ENCODE measurements at regions not wholly inside any gene's neighbourhood (a gene's known extent, or its start where the extent isn't known, plus 50 kb on each side); places are given as distances from the start of the nearest gene placed in this dataset.
"Not testable (repeated sequence)": the region's sequence is repeated elsewhere in the genome, so short reads cannot be mapped to it uniquely, and the experiment has no call there.

DNA sequence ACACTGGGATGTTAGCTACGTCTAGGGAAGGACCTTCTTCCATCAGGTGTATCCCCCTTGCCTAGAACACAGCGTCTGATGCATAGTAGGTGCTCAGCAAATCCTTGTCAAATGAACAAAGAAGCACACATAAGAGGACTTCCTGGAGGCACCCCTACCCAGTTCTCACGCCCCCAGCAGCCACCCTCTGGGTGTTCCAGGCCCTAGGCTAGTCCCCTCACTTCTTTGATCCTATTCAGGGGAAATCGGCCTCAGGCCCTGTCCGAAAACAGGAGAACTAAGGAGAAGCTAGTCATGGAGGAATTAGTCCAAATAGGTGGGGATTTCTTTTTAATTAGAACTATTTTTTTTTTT, 84.7 kb upstream of the SIRPA start:
- no peak for DNase-seq

GRCh38 chr20:1809611-1810510, 85.3 kb upstream of the SIRPA start:
- no peak for DNase-seq

- DNase-seq = no peak
These were observed 86.1 kb upstream of the SIRPA start for GRCh38 chr20:1809131-1809572.

DNA sequence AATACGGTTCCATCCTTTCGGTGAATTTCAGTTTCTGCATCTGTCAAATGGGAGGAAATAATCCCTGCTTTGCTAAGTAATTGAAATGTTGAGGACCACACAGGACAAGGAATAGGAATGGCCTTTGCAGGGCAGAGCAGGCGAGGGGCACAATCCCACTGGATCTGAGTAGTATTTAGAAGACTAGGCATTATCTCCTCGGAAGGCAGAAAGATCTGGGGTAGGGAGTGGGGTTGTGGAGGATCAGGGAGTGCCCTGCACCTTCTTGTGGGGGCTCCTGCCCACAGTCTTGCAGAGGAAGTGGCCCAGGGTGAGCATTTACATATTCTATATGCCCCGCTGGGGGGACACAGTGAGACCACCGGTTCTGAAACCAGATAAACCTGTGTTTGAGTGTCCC, 87.1 kb upstream of the SIRPA start:
- DNase-seq = no peak

DNA sequence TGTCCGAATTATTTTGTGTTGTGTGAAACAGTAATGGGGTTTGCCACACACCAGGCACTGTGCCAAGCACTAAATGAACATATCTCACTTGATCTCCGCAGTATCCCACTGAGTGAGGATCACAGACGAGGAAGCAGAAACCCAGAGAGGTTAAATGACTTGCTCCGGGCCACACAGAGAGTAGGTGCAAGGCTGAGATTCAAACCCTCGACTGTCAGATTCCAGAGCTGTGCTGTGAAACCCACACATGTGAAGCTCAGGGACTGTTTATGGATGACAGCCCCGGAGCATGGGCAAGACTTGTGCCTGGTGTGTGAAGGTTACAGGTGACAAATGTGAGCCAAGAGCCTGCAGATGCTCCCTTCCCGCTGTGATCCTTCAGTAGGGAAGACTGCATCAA, 87.8 kb upstream of the SIRPA start:
- no peak for DNase-seq

- DNase-seq = no peak
These were observed 88.8 kb upstream of the SIRPA start for GRCh38 chr20:1806456-1806855.

DNA sequence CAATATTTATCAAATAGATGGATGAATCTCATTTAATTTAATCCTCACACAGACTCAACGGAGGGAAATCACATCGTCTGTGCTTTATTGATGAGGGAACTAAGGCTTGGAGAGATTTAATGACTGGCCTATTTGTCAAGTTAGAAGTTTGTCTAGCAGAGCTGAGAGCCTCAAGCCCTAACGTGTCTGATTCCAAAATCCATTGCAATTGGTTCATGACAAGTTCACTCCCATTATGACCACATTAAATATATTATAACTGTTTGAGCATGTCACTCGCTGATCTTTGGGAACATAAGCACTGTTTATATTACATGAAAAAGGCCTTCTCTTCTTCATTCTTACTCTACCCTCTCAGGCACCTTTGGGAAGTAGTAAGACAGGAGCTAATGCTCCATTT, 89.4 kb upstream of the SIRPA start:
- no peak for DNase-seq

DNA sequence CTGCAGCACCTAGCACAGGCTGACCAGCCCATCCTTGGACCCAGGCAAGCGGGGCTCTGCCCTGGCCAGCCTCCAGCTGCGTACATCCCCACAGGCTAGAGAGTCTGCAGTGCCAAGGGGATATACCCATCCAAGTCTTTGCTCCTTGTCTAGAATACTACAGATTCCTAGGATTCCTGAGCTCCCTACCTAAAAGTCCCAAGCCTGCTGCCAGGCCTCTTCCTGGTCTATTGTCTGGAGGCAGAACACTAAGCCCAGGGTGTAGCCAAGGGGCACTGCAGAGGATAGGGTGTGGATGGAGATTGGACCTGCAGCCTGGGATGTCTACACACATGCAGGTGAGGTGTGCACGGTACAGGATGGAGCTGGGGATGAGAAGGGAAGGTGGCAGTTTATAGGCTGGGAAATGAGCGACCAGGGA, 90.0 kb upstream of the SIRPA start:
- no peak for DNase-seq

DNA sequence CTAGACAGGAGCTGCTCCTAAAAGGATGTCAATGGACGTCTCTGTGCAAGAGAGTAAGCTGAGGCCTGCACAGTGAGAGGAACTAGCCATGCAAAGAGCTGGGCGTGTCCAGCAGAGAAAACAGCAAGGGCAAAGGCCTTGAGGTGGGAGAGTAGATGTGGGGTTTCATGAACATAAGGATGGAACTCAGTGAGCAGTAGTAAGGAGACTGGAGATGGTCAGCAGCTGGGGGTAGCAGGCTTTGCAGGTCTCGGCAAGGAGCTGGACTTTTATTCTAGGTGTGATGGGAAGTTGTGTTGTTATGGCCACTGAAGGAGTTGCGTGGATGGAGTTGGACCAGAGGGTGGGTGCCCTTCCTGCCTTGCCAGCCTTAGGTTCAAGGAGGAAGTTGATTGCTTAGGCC, 90.7 kb upstream of the SIRPA start:
- no peak for DNase-seq

GRCh38 chr20:1803932-1804501, 91.2 kb upstream of the SIRPA start:
- DNase-seq = no peak

DNA sequence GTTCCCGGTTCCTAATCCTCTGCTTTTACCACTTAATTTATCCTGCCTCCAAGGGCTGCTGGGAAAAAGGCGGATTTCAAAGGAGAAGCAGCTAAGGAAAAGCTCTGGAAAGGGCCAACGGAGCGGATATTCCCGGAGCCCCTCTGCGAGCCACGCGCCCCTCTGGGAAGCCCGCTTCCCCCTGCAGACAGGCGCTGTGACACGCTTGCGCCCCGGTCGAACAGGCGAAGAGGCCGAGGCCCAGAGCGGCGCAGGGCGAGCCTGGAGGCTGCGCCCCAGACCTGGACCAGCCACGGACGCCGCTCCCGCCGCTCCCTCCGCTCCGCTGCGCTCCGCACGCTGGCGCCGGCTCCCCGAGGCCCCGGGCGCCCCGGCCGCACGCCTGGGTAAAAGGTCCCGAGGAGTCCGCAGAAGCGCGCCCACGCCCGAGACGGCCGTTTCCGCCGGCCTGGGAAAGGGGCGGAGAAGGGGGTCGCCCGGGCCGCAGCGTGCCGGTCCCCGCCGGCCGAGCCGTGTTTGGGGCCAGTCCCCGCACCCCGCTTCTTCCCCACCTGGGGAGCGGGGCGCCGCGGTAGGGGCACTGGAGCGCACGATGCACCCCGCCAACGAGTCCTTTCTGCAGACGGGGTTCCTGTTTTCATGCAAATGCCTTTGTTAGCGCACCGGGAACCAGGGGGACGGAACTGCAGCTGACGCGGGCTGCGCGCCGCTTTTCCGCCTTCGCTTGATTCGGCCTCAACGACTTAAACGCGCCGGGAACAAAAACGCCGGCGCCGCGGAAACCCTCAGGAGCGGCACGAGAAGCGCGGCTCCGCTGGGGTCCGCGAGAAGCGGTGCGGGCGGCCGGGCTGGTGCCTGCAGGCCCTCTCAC, 91.9 kb upstream of the SIRPA start:
- no peak for DNase-seq

DNA sequence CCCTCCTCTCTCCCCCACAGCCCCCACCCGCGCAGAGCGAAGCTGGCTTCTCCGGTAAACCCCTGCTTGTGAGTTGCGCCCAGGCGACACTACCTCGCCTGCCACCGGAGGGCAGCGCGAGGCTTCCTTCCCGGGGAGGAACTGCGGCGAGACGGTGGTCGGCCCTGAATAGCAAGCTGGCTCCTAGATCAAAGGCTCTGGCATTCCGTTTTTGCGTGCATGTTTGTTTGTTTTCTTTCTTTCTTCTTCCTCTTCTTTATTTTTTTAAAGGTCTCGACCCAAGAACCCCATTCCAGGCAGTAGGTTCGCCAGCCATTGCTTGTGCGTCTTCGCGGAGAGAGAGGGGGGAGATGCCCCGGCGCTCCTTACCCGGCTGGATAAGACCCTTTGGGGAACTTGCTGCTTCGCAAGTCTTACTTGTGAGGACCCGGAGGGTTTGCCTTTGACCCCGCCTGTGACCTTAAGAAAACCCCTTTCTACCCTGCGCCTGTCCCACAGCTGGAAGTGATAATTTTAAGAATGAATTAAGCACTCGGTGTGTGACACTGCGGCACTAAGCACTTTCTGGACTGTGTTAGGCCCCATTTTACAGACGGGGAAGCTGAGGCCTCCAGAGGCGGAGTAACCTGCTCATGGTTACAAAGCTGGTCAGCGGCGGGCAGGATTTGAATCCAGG, 92.7 kb upstream of the SIRPA start:
- DNase-seq = no peak

DNA sequence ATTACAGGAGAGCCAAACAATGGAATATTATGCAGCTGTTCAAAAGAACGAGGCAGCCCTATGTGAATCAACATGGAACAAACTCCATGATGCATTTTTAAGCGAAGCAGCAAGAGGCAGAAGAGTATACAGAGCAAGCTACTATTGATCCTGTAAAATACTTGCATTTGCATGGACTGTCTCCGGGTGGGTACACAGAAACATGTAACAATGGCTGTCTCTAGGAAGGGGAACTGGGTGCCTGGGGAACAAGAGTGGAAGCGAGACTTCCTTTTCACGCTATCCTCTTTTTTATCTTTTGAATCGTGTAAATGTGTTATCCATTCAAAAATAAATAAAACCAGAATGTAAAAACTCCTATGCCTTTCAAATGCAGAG, 93.3 kb upstream of the SIRPA start:
- DNase-seq = no peak

GRCh38 chr20:1801225-1801928, 93.8 kb upstream of the SIRPA start:
- DNase-seq = no peak

DNA sequence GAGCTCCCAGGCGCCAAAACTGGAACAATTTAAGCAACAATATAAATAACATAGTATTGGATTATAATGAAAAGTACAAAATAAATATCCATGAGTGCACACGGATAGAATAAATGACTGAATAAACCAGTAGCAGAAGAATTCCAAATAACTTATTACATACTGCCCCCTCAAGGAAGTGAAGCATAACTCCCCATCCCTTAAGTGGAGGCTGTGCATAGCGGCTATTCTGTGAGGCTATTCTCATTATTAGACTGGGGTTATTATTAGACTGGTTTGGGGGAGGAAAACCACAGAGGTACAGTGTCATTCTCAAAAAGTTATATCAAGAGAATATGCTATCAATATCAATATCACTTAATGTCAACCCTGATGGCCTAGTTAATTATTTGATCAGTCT, 94.4 kb upstream of the SIRPA start:
- no peak for DNase-seq

GRCh38 chr20:1800180-1800579, 95.0 kb upstream of the SIRPA start:
- DNase-seq = no peak

DNA sequence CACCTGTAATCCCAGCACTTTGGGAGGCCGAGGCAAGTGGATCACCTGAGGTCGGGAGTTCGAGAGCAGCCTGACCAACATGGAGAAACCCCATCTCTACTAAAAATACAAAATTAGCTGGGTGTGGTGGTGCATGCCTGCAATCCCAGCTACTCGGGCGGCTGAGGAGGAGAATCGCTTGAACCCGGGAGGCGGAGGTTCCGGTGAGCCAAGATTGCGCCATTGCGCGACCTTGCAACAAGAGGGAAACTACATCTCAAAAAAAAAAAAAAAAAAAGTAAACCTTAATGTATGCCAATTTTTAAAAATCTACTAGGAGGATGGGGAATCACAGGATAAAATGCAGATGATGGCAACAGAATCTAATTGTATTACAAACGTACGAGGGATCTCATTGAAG, 95.5 kb upstream of the SIRPA start:
- DNase-seq = not testable (repeated sequence)

DNA sequence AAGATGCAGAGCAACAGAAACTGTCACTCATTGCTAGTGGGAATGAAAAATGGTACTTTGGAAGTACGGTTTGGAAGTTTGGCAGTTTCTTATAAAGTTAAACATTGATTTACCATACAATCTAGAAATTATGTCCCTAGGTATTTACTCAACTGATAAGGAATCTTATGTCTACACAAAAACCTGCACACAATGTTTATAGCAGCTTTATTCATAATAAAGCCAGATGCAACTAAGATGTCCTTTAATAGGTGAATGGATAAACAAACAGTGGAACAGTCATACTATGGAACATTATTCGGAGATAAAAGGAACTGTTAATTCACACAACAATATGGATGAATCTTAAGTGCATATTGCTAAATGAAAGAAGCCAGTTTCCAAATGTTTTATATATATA, 96.2 kb upstream of the SIRPA start:
- no peak for DNase-seq

DNA sequence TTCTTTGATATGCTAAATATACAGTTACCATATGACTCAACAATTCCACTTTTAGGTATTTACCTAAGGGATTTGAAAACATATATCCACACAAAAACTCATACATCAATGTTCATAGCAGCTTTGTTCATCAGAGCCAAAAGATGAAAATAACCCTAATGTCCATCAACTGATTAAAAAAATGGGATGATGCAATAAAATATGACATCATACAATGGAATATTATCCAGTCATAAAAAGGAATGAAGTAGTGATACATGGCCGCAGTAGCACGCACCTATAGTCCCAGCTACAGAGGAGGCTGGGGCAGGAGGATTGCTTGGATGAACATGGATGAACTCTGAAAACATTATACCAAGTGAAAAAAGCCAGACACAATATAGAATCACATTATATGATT, 101.4 kb upstream of the SIRPA start:
- DNase-seq = no peak

DNA sequence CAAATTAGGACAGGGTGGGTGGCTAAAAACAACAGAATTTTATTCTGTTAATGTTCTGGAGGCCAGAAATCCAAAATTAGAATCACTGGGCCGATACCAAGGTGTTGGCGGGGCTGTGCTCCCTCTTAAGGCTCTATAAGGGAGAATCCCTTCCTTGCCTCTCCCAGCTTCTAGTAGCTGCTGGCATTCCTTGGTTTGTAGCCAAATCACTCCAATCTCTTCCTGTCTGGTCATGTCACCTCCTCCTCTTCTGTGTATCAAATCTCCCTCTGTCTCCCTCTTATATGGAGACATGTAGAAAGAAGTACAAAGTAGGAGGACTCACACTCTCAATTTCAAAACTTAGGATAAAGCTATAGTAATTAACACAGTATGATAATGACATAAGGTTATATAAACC, 102.9 kb upstream of the SIRPA start:
- DNase-seq = no peak

GRCh38 chr20:1790386-1790785, 104.8 kb upstream of the SIRPA start:
- DNase-seq = no peak

DNA sequence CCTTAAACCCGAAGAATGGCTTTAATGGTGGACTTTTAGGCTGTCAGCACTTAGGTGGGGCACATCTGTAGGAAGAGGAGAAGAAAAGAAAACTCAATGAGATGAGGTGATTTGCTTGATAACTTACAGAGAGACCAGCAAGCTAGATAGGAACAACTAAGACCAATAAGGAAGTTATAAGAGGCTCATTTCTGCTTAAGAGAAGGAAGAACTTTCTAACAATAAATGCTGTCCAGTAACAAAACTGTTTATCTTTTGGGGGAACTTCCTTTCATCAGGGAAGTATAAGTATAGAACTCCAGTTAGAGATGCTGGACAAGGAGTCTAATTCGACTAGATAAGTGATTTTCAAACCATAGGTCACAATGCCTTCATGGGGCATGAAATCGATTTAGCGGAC, 107.2 kb upstream of the SIRPA start:
- DNase-seq = no peak

- no peak for DNase-seq
These were observed 108.7 kb upstream of the SIRPA start for GRCh38 chr20:1786486-1786885.

Data from NCI-H1694 (cell line).